ENCODE measurements at regions not wholly inside any gene's neighbourhood (a gene's known extent, or its start where the extent isn't known, plus 50 kb on each side); places are given as distances from the start of the nearest gene placed in this dataset.

DNA sequence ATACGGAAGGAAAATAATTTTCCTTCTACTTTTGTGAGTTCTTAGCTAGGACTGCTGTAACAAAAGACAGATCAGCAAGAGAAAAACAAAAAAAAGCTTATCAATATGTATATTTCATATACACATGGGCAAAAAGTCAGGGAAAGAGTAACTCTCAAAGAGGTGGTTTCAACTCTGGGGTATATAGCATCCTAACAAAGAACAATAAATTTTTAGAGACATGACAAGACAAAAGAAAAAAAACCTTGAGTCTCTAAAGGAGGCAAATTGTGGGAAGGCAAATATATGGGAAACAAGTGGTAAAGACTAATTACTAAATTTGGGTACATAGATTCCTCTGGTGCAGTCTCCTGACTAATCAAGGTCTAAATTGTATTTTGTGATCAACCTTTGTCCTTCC, 93.2 kb downstream of the C5orf15 start:
- TF ChIP-seq CTCF (IDR thresholded peaks at IDR 0.05; ENCODE audit: low read depth, low read length, poor library complexity, severe bottlenecking) (no peak), EZH2phosphoT487 (IDR thresholded peaks at IDR 0.05; ENCODE audit: borderline replicate concordance, low read length) (no peak)
